AG08396 (cell line): ENCODE measurements at regions not wholly inside any gene's neighbourhood (a gene's known extent, or its start where the extent isn't known, plus 50 kb on each side); places are given as distances from the start of the nearest gene placed in this dataset.

ENCODE experiments used
- DNase-seq: peaks from one replicate; pipeline ENCODE4 v3.0.0; 2012; ENCODE audit warnings: low spot score, mixed read lengths

GRCh38 chr5:61910771-61911170 is 395.2 kb upstream of the KIF2A start:
- no peak for DNase-seq

GRCh38 chr5:61912559-61912958 is 393.4 kb upstream of the KIF2A start:
- DNase-seq, result no peak

GRCh38 chr5:61915646-61916045 is 390.4 kb upstream of the KIF2A start:
- DNase-seq, result no peak

- no peak for DNase-seq
These were observed 389.1 kb upstream of the KIF2A start for GRCh38 chr5:61916621-61917620.

GRCh38 chr5:61918611-61919010 is 387.4 kb upstream of the KIF2A start:
- no peak for DNase-seq

- no peak for DNase-seq
These were observed 386.1 kb upstream of the KIF2A start for GRCh38 chr5:61919920-61920319.

GRCh38 chr5:61924251-61924650 is 381.8 kb upstream of the KIF2A start:
- no peak for DNase-seq

GRCh38 chr5:61926911-61927310 is 379.1 kb upstream of the KIF2A start:
- DNase-seq, result no peak

GRCh38 chr5:61931236-61931635 is 374.8 kb upstream of the KIF2A start:
- DNase-seq, result no peak

- DNase-seq, result peak; percentile 44
These were observed 372.0 kb upstream of the KIF2A start for GRCh38 chr5:61933787-61934626.

- DNase-seq, result peak; percentile 16
These were observed 364.4 kb upstream of the KIF2A start for GRCh38 chr5:61941637-61942036.

- no peak for DNase-seq
These were observed 363.4 kb upstream of the KIF2A start for GRCh38 chr5:61942462-61943049.

GRCh38 chr5:61943713-61944112 is 362.3 kb upstream of the KIF2A start:
- DNase-seq, result no peak

GRCh38 chr5:61948151-61948550 is 357.9 kb upstream of the KIF2A start:
- no peak for DNase-seq

GRCh38 chr5:61949054-61949678 is 356.8 kb upstream of the KIF2A start:
- no peak for DNase-seq

- no peak for DNase-seq
These were observed 356.1 kb upstream of the KIF2A start for GRCh38 chr5:61949679-61950435.

GRCh38 chr5:61951295-61951694 is 354.7 kb upstream of the KIF2A start:
- no peak for DNase-seq

GRCh38 chr5:61953913-61954312 is 352.1 kb upstream of the KIF2A start:
- DNase-seq, result no peak

GRCh38 chr5:61964201-61964600 is 341.8 kb upstream of the KIF2A start:
- peak; percentile 13 for DNase-seq

GRCh38 chr5:61965069-61965468 is 340.9 kb upstream of the KIF2A start:
- no peak for DNase-seq

- DNase-seq, result no peak
These were observed 340.5 kb upstream of the KIF2A start for GRCh38 chr5:61965490-61965889.
